ENCODE measurements at regions not wholly inside any gene's neighbourhood (a gene's known extent, or its start where the extent isn't known, plus 50 kb on each side); places are given as distances from the start of the nearest gene placed in this dataset.

- TF ChIP-seq CTCF (IDR thresholded peaks at IDR 0.05) (no peak), ZFX (IDR thresholded peaks at IDR 0.05; ENCODE audit: borderline replicate concordance) (no peak)
These were observed 1509.6 kb upstream of the TMEM132C start for GRCh38 chr12:126757326-126757725.

DNA sequence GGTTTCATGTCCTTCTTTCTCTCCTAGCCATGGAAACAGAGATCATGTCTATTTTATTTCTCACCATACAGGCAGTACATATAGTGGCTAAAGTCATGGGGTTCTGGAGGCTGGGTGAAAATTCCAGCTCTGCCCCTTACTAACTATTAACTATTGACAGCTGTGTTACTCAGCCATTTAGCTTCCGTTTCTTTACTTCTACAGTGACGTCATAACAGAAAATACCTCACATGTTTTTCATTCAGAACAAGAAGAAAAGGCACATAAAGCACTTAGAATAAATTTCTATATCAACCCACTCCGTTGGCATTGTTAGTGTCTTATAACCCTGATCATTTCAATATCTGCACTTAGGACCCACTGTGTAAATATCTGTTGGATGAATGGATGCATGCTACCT is 1506.9 kb upstream of the TMEM132C start:
- no peak for TF ChIP-seq CTCF (IDR thresholded peaks at IDR 0.05)
- TF ChIP-seq ZFX (IDR thresholded peaks at IDR 0.05; ENCODE audit: borderline replicate concordance): no peak
- no peak overlapping the region for H3K27ac ChIP-seq

More at GRCh38 chr12:126757326-126757725, 1509.6 kb upstream of the TMEM132C start:
- H3K27ac ChIP-seq: no peak overlapping the region

- no peak for TF ChIP-seq ZFX (IDR thresholded peaks at IDR 0.05; ENCODE audit: borderline replicate concordance)
- no peak for TF ChIP-seq CTCF (IDR thresholded peaks at IDR 0.05)
- no peak overlapping the region for H3K27ac ChIP-seq
These were observed 1505.5 kb upstream of the TMEM132C start for GRCh38 chr12:126761420-126761819.

- TF ChIP-seq CTCF (IDR thresholded peaks at IDR 0.05) (no peak), ZFX (IDR thresholded peaks at IDR 0.05; ENCODE audit: borderline replicate concordance) (no peak)
- H3K27ac ChIP-seq: no peak overlapping the region
These were observed 1504.8 kb upstream of the TMEM132C start for GRCh38 chr12:126762150-126762549.

GRCh38 chr12:126763359-126763758 is 1503.6 kb upstream of the TMEM132C start:
- no peak for TF ChIP-seq CTCF (IDR thresholded peaks at IDR 0.05)
- no peak for TF ChIP-seq ZFX (IDR thresholded peaks at IDR 0.05; ENCODE audit: borderline replicate concordance)
- no peak overlapping the region for H3K27ac ChIP-seq

DNA sequence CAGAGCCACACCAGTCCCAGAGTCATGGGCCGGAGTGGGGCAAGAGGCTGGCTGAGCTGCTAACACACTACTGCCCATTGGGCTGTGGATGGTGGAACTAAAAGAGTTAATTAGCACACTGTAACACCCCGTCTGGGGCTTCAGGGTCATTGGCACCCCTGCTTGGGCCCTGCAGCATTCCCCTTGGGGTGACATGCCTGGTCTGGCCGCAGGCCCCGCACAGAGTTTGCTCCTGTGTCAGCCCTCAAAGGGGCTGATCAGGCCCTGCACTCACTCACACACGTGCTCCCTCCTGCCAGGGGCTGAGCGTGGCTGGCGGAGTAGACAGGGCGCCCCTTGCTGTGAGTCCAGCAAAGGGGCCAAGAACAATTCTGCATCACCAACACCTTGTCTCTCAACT is 1499.6 kb upstream of the TMEM132C start:
- no peak for TF ChIP-seq ZFX (IDR thresholded peaks at IDR 0.05; ENCODE audit: borderline replicate concordance)
- no peak for TF ChIP-seq CTCF (IDR thresholded peaks at IDR 0.05)
- no peak overlapping the region for H3K27ac ChIP-seq

DNA sequence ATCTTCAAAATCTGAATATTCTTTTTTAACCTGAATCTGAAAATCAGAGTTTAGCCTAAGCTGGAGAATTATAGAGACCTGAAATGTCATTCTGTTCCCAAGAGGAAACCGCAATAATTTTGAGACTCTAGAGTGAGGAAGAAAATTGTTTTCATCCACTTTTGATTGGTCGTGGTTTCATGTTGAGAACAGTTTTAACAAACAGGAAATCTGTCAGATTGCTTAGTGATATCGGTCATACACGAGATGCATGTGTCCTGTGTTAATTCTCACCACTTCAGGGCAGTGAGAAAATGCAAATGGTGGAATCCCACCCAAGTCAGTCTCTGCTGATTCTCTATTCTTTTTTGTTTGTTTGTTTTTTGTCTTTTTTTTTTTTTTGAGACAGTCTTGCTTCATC is 1498.5 kb upstream of the TMEM132C start:
- TF ChIP-seq CTCF (IDR thresholded peaks at IDR 0.05) (no peak), ZFX (IDR thresholded peaks at IDR 0.05; ENCODE audit: borderline replicate concordance) (no peak)
- no peak overlapping the region for H3K27ac ChIP-seq
